ENCODE measurements at regions not wholly inside any gene's neighbourhood (a gene's known extent, or its start where the extent isn't known, plus 50 kb on each side); places are given as distances from the start of the nearest gene placed in this dataset.

- no peaks in the 10 kb centered on the region for H3K79me2 ChIP-seq (ENCODE audit: low read depth)
- Mint-ChIP-seq H3K4me3 (no peak overlapping the region), H3K9me3 (no peaks in the 10 kb centered on the region), H3K27ac (no peak overlapping the region), H3K27me3 (ENCODE audit: insufficient read depth, low read depth) (no peaks in the 10 kb centered on the region), H3K4me1 (no peaks in the 10 kb centered on the region), H3K36me3 (no peaks in the 10 kb centered on the region)
- H2AFZ ChIP-seq (replicated peaks) = no peak overlapping the region
- DNase-seq (ENCODE audit: low spot score) = peak; percentile 7
- H3K27ac ChIP-seq = no peak overlapping the region
- no peaks in the 10 kb centered on the region for H3K4me1 ChIP-seq
- H3K9me3 ChIP-seq (ENCODE audit: low read depth) = no peaks in the 10 kb centered on the region
- TF ChIP-seq EZH2phosphoT487 (IDR thresholded peaks at IDR 0.05) (no peak), EZH2 (IDR thresholded peaks at IDR 0.05) (no peak), CTCF (IDR thresholded peaks at IDR 0.05) (no peak)
- no peak overlapping the region for H3K4me3 ChIP-seq
- H3K4me2 ChIP-seq = no peak overlapping the region
- H3K36me3 ChIP-seq = no peaks in the 10 kb centered on the region
- H3K27me3 ChIP-seq = no peaks in the 10 kb centered on the region
- H3K9ac ChIP-seq = no peak overlapping the region
- H3F3A ChIP-seq (ENCODE audit: low read depth) = no peaks in the 10 kb centered on the region
- no peaks in the 10 kb centered on the region for H4K20me1 ChIP-seq (ENCODE audit: low read depth)
Observed at GRCh38 chr2:144041612-144042011, 478.3 kb downstream of the ZEB2 start.

GRCh38 chr2:144040834-144041233 lies 479.1 kb downstream of the ZEB2 start:
- H3K4me2 ChIP-seq = no peak overlapping the region
- no peaks in the 10 kb centered on the region for H4K20me1 ChIP-seq (ENCODE audit: low read depth)
- Mint-ChIP-seq H3K4me3 (no peak overlapping the region), H3K27ac (no peak overlapping the region), H3K36me3 (no peaks in the 10 kb centered on the region), H3K27me3 (ENCODE audit: insufficient read depth, low read depth) (no peaks in the 10 kb centered on the region), H3K4me1 (no peaks in the 10 kb centered on the region), H3K9me3 (no peaks in the 10 kb centered on the region)
- H3K79me2 ChIP-seq (ENCODE audit: low read depth) = no peaks in the 10 kb centered on the region
- no peak for DNase-seq (ENCODE audit: low spot score)
- no peaks in the 10 kb centered on the region for H3K36me3 ChIP-seq
- H3K27me3 ChIP-seq = no peaks in the 10 kb centered on the region
- no peaks in the 10 kb centered on the region for H3K4me1 ChIP-seq
- no peak overlapping the region for H3K9ac ChIP-seq
- no peaks in the 10 kb centered on the region for H3K9me3 ChIP-seq (ENCODE audit: low read depth)
- TF ChIP-seq EZH2phosphoT487 (IDR thresholded peaks at IDR 0.05) = no peak
- no peak for TF ChIP-seq CTCF (IDR thresholded peaks at IDR 0.05)
- no peak for TF ChIP-seq EZH2 (IDR thresholded peaks at IDR 0.05)
- H2AFZ ChIP-seq (replicated peaks) = no peak overlapping the region
- H3K27ac ChIP-seq = no peak overlapping the region
- no peaks in the 10 kb centered on the region for H3F3A ChIP-seq (ENCODE audit: low read depth)
- no peak overlapping the region for H3K4me3 ChIP-seq

- Histone ChIP-seq H3K4me1 (no peaks in the 10 kb centered on the region), H3K9me3 (ENCODE audit: low read depth) (no peaks in the 10 kb centered on the region), H3K27ac (no peak overlapping the region), H3K79me2 (ENCODE audit: low read depth) (no peaks in the 10 kb centered on the region), H4K20me1 (ENCODE audit: low read depth) (no peaks in the 10 kb centered on the region), H2AFZ (replicated peaks) (no peak overlapping the region), H3K4me3 (no peak overlapping the region), H3F3A (ENCODE audit: low read depth) (no peaks in the 10 kb centered on the region), H3K27me3 (no peaks in the 10 kb centered on the region), H3K9ac (no peak overlapping the region), H3K4me2 (no peak overlapping the region), H3K36me3 (no peaks in the 10 kb centered on the region)
- Mint-ChIP-seq H3K9me3 (no peaks in the 10 kb centered on the region), H3K27me3 (ENCODE audit: insufficient read depth, low read depth) (no peaks in the 10 kb centered on the region), H3K4me1 (peaks cover 5% of the 10 kb centered on the region), H3K27ac (no peak overlapping the region), H3K36me3 (peaks cover 2% of the 10 kb centered on the region), H3K4me3 (no peak overlapping the region)
- no peak for DNase-seq (ENCODE audit: low spot score)
- TF ChIP-seq EZH2phosphoT487 (IDR thresholded peaks at IDR 0.05) = no peak
- no peak for TF ChIP-seq CTCF (IDR thresholded peaks at IDR 0.05)
- no peak for TF ChIP-seq EZH2 (IDR thresholded peaks at IDR 0.05)
Observed at GRCh38 chr2:144032566-144032965, 487.4 kb downstream of the ZEB2 start.

GRCh38 chr2:144030791-144031190 lies 489.1 kb downstream of the ZEB2 start:
- H3K27ac ChIP-seq = no peak overlapping the region
- H3K36me3 Mint-ChIP-seq = peaks cover 2% of the 10 kb centered on the region

More at GRCh38 chr2:144030791-144031190, 489.1 kb downstream of the ZEB2 start:
- H3K4me2 ChIP-seq = no peak overlapping the region
- no peaks in the 10 kb centered on the region for H3K4me1 ChIP-seq
- H3K27ac Mint-ChIP-seq = no peak overlapping the region
- H3F3A ChIP-seq (ENCODE audit: low read depth) = no peaks in the 10 kb centered on the region
- no peaks in the 10 kb centered on the region for H4K20me1 ChIP-seq (ENCODE audit: low read depth)
- H3K36me3 ChIP-seq = no peaks in the 10 kb centered on the region
- DNase-seq (ENCODE audit: low spot score) = no peak
- no peak overlapping the region for H3K9ac ChIP-seq
- H3K79me2 ChIP-seq (ENCODE audit: low read depth) = no peaks in the 10 kb centered on the region
- peaks cover 5% of the 10 kb centered on the region for H3K4me1 Mint-ChIP-seq
- H3K27me3 Mint-ChIP-seq (ENCODE audit: insufficient read depth, low read depth) = no peaks in the 10 kb centered on the region
- no peak overlapping the region for H2AFZ ChIP-seq (replicated peaks)
- H3K4me3 Mint-ChIP-seq = no peak overlapping the region
- no peaks in the 10 kb centered on the region for H3K9me3 ChIP-seq (ENCODE audit: low read depth)
- H3K27me3 ChIP-seq = no peaks in the 10 kb centered on the region
- H3K9me3 Mint-ChIP-seq = no peaks in the 10 kb centered on the region
- no peak for TF ChIP-seq EZH2phosphoT487 (IDR thresholded peaks at IDR 0.05)
- TF ChIP-seq EZH2 (IDR thresholded peaks at IDR 0.05) = no peak
- TF ChIP-seq CTCF (IDR thresholded peaks at IDR 0.05) = no peak
- no peak overlapping the region for H3K4me3 ChIP-seq

Measured in neural progenitor cell (in vitro differentiated cells).